Nucleus accumbens (tissue), 56 donors: ENCODE measurements at regions not wholly inside any gene's neighbourhood (a gene's known extent, or its start where the extent isn't known, plus 50 kb on each side); places are given as distances from the start of the nearest gene placed in this dataset.
A peak's percentile ranks its signal among the peaks of the same experiment; 100 is the strongest.
"Not testable (repeated sequence)": the region's sequence is repeated elsewhere in the genome, so short reads cannot be mapped to it uniquely, and the experiment has no call there.

Experiments used
- DNase-seq, 56 donors: peaks; one replicate each; lab custom pipeline; 2025; lab: John Stamatoyannopoulos, UW

- DNase-seq: peak in 5 of 56 donors; percentile 2 to 21 (median 11)
Observed at GRCh38 chr11:22920939-22921565, 60.8 kb upstream of the CCDC179 start.

GRCh38 chr11:22922672-22923071, 62.4 kb upstream of the CCDC179 start:
- no peak for DNase-seq

- DNase-seq: no peak
Observed at GRCh38 chr11:22923561-22923960, 63.3 kb upstream of the CCDC179 start.

DNA sequence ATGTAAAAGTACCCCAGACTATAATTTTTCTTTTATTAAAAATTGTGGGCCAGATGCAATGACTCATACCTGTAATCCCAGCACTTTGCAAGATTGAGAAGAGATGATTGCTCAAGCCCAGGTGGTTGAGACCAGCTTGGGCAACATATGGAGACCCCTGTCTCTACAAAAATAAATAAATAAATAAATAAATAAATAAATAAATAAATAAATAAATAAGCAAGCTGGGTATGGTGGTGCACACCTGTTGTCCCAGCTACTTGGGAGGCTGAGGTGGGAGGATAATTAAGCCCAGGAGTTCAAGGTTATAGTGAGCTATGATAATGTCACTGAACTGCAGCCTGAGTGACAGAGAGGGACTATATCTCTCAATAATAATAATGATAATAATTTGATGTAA, 66.1 kb upstream of the CCDC179 start:
- no peak for DNase-seq

DNA sequence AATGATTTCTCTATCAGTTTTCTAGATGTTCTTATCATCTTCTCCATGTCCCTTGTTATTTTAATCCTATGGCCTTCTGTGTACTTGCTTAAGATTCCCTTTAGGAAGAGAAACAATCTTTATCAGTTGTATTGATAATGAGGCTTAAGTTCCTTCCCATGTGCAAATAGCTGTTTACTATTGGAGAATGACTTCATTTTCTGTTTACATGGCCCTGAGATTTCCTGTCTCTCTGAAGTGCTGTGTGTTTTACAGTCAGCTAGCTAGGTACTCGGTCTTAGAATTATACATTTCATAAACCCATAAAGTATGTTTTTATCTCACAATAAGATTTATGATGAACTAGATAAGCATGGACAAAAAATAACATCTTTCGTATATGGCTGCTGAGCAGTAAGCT, 67.5 kb upstream of the CCDC179 start:
- DNase-seq: no peak

GRCh38 chr11:22928207-22928917, 68.1 kb upstream of the CCDC179 start:
- no peak for DNase-seq

- no peak for DNase-seq
Observed at GRCh38 chr11:22930816-22931594, 70.7 kb upstream of the CCDC179 start.

DNA sequence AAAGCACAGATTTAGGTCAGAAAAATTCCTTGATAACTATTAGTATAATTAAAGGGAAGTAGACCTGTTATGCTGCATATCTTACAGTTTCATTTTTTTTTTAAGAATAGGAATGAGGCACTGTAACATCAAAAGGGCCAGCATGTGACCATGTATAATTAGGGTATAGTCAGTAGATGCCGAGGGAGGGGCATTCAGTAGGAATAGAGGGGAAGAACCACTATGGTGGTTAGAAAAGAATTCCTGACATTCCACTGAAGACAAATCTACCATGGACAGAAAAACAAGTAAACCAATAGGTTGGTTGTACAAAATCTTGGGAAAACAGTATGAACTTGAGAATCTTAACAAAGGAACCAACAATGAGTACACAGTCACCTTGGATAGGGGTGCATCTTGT, 78.4 kb upstream of the CCDC179 start:
- no peak for DNase-seq

GRCh38 chr11:22941544-22941943, 81.3 kb upstream of the CCDC179 start:
- DNase-seq: not testable (repeated sequence)

DNA sequence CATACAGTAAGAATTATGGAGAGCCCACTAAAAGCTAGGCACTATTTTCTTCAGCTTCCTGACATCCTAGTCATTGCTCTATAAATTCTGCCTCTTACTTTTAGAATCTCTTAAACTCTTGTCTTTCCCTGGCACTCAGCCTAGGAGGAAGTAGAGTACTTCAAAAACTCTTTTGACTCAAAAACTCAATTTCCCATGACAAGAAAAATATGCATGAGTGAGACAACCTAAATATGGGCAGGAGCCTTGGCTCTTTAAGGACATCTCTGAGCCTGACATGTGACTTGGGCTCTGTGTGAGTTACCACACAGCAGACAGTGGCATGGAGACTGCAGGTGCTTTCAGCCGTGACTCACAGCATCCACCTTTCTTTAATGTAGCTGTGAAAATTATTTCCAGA, 97.5 kb upstream of the CCDC179 start:
- peak in 4 of 56 donors; percentile 2 to 14 (median 5) for DNase-seq

DNA sequence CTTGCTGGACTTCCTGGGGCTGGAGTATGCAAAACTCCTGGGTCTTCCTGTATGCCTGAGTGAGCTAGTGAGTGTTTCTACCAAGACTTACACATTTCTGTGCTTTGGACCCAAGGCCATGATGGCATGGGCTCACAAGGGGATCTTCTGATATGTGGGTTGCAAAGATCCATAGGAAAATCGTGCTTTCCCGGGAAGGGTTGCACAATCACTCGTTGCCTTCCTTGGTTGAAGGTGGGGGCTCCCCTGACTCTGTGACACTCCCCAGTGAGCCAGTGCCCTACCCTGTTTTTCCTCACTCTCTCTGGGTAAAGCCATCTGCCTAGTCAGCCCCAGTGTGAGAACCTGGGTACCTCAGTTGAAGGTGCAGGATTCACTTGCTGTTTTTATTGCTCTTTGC, 114.0 kb upstream of the CCDC179 start:
- DNase-seq: no peak

DNA sequence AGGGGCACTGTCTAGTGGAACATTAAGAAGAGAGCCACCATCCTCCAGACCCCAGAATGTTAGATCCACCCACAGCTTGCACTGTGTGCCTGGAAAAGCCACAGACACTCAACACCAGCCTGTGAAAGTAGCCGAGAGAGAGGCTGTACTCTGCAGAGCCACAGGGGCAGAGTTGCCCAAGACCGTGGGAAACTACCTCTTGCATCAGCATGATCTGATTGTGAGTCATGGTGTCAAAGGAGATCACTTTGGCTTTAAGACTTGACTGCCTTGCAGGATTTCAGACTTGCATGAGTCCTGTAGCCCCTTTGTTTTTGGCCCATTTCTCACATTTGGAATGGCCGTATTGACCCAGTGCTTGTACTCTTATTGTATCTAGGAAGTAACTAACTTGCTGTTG, 115.9 kb upstream of the CCDC179 start:
- DNase-seq: no peak

GRCh38 chr11:22982903-22983302, 122.6 kb upstream of the CCDC179 start:
- no peak for DNase-seq

DNA sequence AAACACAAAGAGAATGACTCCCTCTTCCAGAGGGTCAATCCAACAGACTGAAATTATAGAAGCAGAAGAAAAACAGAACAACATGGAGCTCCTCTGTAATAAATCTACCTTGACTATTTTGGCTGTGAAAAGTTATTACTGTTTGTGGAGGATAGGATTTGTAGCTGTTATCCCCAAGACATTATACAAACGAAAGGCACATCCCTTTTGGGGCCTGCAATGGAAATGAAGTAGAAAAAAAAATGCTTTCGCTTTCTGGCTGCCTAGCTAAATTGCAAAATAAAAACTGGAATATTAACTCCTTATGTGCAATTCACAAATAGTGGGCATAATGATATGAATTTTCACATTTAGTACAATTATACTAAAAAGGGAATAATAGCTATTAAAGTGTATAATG, 123.8 kb upstream of the CCDC179 start:
- DNase-seq: no peak

GRCh38 chr11:22989371-22989770, 129.1 kb upstream of the CCDC179 start:
- DNase-seq: no peak

GRCh38 chr11:22991196-22991595, 130.9 kb upstream of the CCDC179 start:
- DNase-seq: no peak

DNA sequence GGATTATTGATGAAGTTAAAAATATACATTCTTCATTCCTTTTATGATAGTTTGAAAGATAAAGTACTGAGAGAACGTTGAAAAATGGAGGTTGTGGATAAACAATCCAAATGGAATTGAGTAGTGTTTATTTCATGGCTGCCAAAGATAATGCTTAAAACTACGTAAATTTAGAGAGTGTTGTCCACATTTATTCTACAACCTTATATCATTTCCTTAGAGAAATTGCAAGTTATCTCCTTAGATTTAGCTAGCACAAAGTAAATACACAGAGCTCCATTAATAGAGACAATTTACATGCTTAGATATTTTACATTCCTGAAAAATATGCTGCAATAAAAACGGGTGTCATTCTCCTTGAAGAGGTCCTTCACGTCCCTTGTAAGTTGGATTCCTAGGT, 146.5 kb upstream of the CCDC179 start:
- DNase-seq: no peak

GRCh38 chr11:23010790-23011335, 150.6 kb upstream of the CCDC179 start:
- DNase-seq: no peak

DNA sequence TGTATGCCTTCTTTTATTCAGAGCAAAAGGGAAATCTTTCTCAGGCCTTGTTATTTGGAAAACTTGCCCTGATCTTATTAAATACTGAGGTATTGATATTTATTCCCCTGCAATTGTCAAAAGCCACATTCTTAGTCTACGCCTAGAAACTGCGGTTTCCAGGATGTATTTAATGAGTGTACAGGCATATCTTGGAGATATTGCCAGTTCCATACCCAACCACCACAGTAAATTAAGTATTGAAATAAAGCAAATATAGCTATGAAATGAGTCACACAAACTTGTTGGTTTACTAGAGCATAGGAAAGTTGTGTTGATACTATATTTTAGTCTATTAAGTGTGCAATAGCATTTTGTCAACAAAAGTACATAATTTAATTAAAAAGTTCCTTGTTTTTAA, 152.7 kb upstream of the CCDC179 start:
- DNase-seq: no peak

- no peak for DNase-seq
Observed at GRCh38 chr11:23013509-23013908, 153.2 kb upstream of the CCDC179 start.

DNA sequence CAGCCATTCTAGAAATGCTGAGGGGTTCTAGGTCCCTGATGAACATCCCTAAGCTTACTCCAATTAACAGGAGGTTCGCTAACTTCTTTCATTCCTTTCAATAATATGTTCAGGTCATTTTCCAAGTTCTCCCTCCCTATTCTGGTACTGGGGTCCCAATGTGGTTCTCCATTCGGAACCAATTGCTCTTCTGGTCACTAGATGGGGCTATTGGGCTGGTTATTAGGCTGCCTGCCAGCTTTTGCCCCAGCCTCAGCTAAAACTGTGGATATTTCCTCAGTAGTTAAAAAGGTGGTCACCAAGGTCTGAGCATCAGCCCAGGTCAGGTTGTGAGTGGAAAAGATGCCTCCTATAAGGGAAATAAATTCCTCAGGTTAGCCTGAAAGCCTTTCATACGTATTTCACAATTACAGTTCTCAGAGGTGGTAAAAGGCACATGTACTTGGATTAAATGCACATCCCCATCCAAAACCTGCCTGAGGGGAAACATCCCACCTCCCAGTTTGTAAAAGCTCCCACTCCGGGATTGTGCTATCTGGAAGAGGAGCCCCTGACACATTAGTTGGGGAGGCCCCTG, 161.1 kb upstream of the CCDC179 start:
- DNase-seq: peak in 13 of 56 donors; percentile 1 to 47 (median 4)
